GM23338 (cell line): ENCODE measurements at regions not wholly inside any gene's neighbourhood (a gene's known extent, or its start where the extent isn't known, plus 50 kb on each side); places are given as distances from the start of the nearest gene placed in this dataset.

Source experiments
- ATAC-seq: fragments of 200-7000 bp; cut with Tn5 transposase; 3 replicates; pipeline ENCODE4 v1.9.1; 2020
- DNase-seq: peaks from one replicate; pipeline ENCODE4 v3.0.0-alpha.2; 2015; ENCODE audit warnings: low spot score
- H2AFZ ChIP-seq: fragments of 200-600 bp; sonication (generic); 2 replicates; pipeline ENCODE4 v1.8.0; 2016; ENCODE audit warnings: antibody characterized with exemption, mild to moderate bottlenecking, moderate library complexity
- H3F3A ChIP-seq: fragments of 200-600 bp; sonication (generic); replicated peaks from 2 replicates; pipeline ENCODE4 v1.8.0; 2017; ENCODE audit warnings: antibody characterized with exemption, mixed run types, low read depth
- H3K27ac ChIP-seq: fragments of 200-600 bp; sonication (generic); 2 replicates; pipeline ENCODE4 v1.6.1; 2016; ENCODE audit warnings: low read depth
- H3K27me3 ChIP-seq: fragments of 200-600 bp; sonication (generic); 2 replicates; pipeline ENCODE4 v1.8.0; 2016; ENCODE audit warnings: mild to moderate bottlenecking, mixed run types, moderate library complexity; ENCODE audit not compliant: insufficient read depth
- H3K36me3 ChIP-seq: fragments of 200-600 bp; sonication (generic); 2 replicates; pipeline ENCODE4 v1.8.0; 2016; ENCODE audit warnings: mild to moderate bottlenecking; ENCODE audit not compliant: insufficient read depth
- H3K4me1 ChIP-seq: fragments of 200-600 bp; sonication (generic); 2 replicates; pipeline ENCODE4 v1.8.0; 2016; ENCODE audit warnings: mild to moderate bottlenecking, moderate library complexity; ENCODE audit not compliant: insufficient read depth
- H3K4me2 ChIP-seq: fragments of 200-600 bp; sonication (generic); 2 replicates; pipeline ENCODE4 v1.7.1; 2017; ENCODE audit warnings: mixed run types
- H3K4me3 ChIP-seq: fragments of 200-600 bp; sonication (generic); 2 replicates; pipeline ENCODE4 v1.6.1; 2016; ENCODE audit warnings: mixed run types
- H3K79me2 ChIP-seq: fragments of 200-600 bp; sonication (generic); replicated peaks from 2 replicates; pipeline ENCODE4 v1.8.0; 2017; ENCODE audit warnings: mild to moderate bottlenecking; ENCODE audit not compliant: insufficient read depth
- H3K9me2 ChIP-seq: fragments of 200-600 bp; sonication (generic); 2 replicates; pipeline ENCODE4 v1.8.0; 2017; ENCODE audit not compliant: insufficient read depth
- H4K20me1 ChIP-seq: fragments of 200-600 bp; sonication (generic); replicated peaks from 2 replicates; pipeline ENCODE4 v1.8.0; 2017; ENCODE audit warnings: mild to moderate bottlenecking; ENCODE audit not compliant: insufficient read depth
- H3K27ac Mint-ChIP-seq: 2 replicates; pipeline ENCODE4 v1.8.0; 2020; ENCODE audit warnings: inconsistent platforms, mild to moderate bottlenecking, moderate library complexity, mixed read lengths
- H3K27me3 Mint-ChIP-seq: 3 replicates; pipeline ENCODE4 v1.8.0; 2022; ENCODE audit warnings: low read depth, mild to moderate bottlenecking, moderate library complexity, mixed read lengths, inconsistent platforms; ENCODE audit not compliant: insufficient read depth, poor library complexity
- H3K36me3 Mint-ChIP-seq: 3 replicates; pipeline ENCODE4 v1.8.0; 2021; ENCODE audit warnings: low read depth, mild to moderate bottlenecking, inconsistent platforms, moderate library complexity, mixed read lengths
- H3K4me1 Mint-ChIP-seq: 3 replicates; pipeline ENCODE4 v1.8.0; 2020; ENCODE audit warnings: mild to moderate bottlenecking, inconsistent platforms, mixed read lengths
- H3K4me3 Mint-ChIP-seq: 3 replicates; pipeline ENCODE4 v1.8.0; 2021; ENCODE audit warnings: moderate library complexity, mild to moderate bottlenecking, inconsistent platforms, mixed read lengths
- H3K9me3 Mint-ChIP-seq: 3 replicates; pipeline ENCODE4 v1.8.0; 2020; ENCODE audit warnings: moderate library complexity, mild to moderate bottlenecking, inconsistent platforms, mixed read lengths
- CREB1 ChIP-seq: fragments of 250-450 bp; sonication (Bioruptor Pico); IDR thresholded peaks from 2 replicates; pipeline ENCODE4 v1.5.0; 2020; ENCODE audit warnings: low read depth, mild to moderate bottlenecking, moderate library complexity
- EZH2 ChIP-seq: fragments of 200-600 bp; sonication (generic); IDR thresholded peaks from one replicate; pipeline ENCODE4 v1.8.0; 2017; ENCODE audit warnings: antibody characterized with exemption, mild to moderate bottlenecking, low read depth; ENCODE audit not compliant: unreplicated experiment
- EZH2phosphoT487 ChIP-seq: fragments of 200-600 bp; sonication (generic); IDR thresholded peaks from one replicate; pipeline ENCODE4 v1.8.1; 2018; ENCODE audit warnings: antibody characterized with exemption; ENCODE audit not compliant: unreplicated experiment
- JUNB ChIP-seq: IDR thresholded peaks from one replicate; pipeline ENCODE4 v1.6.1; 2016; ENCODE audit warnings: antibody characterized with exemption; ENCODE audit not compliant: unreplicated experiment
- NANOG ChIP-seq: IDR thresholded peaks from 2 replicates; pipeline ENCODE4 v1.6.1; 2016; ENCODE audit warnings: antibody characterized with exemption, borderline replicate concordance
- POLR2AphosphoS5 ChIP-seq: IDR thresholded peaks from 2 replicates; pipeline ENCODE4 v1.6.1; 2016; ENCODE audit warnings: antibody characterized with exemption, low read depth
- STAT1 ChIP-seq: IDR thresholded peaks from one replicate; pipeline ENCODE4 v1.6.1; 2016; ENCODE audit warnings: antibody characterized with exemption; ENCODE audit not compliant: unreplicated experiment
- ZNF114 ChIP-seq: fragments of 250-450 bp; sonication (Bioruptor Pico); IDR thresholded peaks from 2 replicates; pipeline ENCODE4 v1.5.0; 2020; ENCODE audit warnings: mild to moderate bottlenecking, moderate library complexity
- ZNF331 ChIP-seq: fragments of 250-450 bp; sonication (Bioruptor Pico); IDR thresholded peaks from 2 replicates; pipeline ENCODE4 v1.5.0; 2020; ENCODE audit warnings: low read depth, mild to moderate bottlenecking, moderate library complexity
- TF ChIP-seq, protein P1 (sequence below): IDR thresholded peaks from 2 replicates; pipeline ENCODE4 v1.6.1; 2016; ENCODE audit warnings: antibody characterized with exemption
- TF ChIP-seq, protein P2 (sequence below): fragments of 250-450 bp; sonication (Bioruptor Pico); IDR thresholded peaks from 2 replicates; pipeline ENCODE4 v1.5.0; 2020; ENCODE audit warnings: mild to moderate bottlenecking, moderate library complexity
- TF ChIP-seq, protein P3 (sequence below), 2 experiments: fragments of 200-600 bp in 1 of 2; sonication (generic) in 1 of 2; conservative IDR thresholded peaks; 2 replicates each; pipeline versions ENCODE4 v1.5.1 to v1.6.1; 2016 to 2017; ENCODE audit warnings: antibody characterized with exemption in 2 of 2, low read depth in 2 of 2, mild to moderate bottlenecking in 2 of 2, moderate library complexity in 1 of 2
- TF ChIP-seq, protein P4 (sequence below): IDR thresholded peaks from one replicate; pipeline ENCODE4 v1.6.1; 2018; ENCODE audit warnings: antibody characterized with exemption; ENCODE audit not compliant: unreplicated experiment

DNA sequence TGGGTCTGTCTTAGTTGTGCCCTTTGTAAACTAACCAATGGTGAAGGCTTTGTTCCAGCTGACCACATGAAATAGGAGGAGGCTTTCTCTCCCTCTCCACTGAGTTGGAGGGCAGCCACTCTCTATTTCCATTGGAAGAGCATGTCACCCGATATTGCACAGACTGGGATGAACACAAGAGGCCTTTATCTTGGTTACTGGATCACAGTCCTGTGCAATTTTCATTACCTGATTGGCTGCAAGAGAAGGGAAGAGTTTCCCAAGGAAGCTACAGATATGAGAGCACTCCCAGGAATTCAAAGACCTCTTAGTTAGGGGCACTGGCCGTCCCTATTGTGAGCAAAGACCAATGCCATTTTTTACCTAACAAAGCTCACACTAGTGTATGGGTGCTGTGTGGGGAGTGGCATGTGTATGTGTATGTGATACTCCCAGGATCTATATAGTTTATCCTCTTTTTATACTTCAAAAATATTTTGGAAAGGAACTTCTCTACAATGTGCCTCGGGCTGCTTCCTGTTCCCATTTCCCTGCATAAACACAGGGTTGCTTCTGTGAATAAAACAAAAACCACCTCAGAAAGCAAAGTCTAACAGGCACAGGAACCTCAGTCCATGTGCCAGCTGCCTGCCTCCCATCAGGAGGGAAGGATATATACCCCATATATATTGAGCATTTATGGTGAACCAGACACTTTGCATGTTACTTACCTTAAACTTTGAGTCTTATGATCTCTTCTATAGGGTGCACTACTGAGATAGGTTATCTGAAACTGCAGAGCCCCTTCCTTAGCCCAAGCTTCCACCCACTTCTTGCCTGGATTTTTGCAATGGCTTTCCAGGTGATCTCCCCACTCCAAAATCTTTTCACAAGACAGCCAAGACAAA is 126.5 kb downstream of the RASSF10 start:
- H3K4me1 Mint-ChIP-seq = peaks cover 21% of the 10 kb centered on the region
- H2AFZ ChIP-seq = peak overlapping the region; percentile 14; the same call in 1 of the 2 replicates

More for the DNA sequence above, 126.5 kb downstream of the RASSF10 start:
- TF ChIP-seq, protein P1, sequence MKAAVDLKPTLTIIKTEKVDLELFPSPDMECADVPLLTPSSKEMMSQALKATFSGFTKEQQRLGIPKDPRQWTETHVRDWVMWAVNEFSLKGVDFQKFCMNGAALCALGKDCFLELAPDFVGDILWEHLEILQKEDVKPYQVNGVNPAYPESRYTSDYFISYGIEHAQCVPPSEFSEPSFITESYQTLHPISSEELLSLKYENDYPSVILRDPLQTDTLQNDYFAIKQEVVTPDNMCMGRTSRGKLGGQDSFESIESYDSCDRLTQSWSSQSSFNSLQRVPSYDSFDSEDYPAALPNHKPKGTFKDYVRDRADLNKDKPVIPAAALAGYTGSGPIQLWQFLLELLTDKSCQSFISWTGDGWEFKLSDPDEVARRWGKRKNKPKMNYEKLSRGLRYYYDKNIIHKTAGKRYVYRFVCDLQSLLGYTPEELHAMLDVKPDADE = no peak
- no peak for TF ChIP-seq NANOG
- TF ChIP-seq ZNF114 = no peak
- no peak for TF ChIP-seq JUNB
- no peak for TF ChIP-seq CREB1
- no peak for TF ChIP-seq STAT1
- TF ChIP-seq ZNF331 (CRISPR knock-in tag) = no peak
- TF ChIP-seq, protein P2, sequence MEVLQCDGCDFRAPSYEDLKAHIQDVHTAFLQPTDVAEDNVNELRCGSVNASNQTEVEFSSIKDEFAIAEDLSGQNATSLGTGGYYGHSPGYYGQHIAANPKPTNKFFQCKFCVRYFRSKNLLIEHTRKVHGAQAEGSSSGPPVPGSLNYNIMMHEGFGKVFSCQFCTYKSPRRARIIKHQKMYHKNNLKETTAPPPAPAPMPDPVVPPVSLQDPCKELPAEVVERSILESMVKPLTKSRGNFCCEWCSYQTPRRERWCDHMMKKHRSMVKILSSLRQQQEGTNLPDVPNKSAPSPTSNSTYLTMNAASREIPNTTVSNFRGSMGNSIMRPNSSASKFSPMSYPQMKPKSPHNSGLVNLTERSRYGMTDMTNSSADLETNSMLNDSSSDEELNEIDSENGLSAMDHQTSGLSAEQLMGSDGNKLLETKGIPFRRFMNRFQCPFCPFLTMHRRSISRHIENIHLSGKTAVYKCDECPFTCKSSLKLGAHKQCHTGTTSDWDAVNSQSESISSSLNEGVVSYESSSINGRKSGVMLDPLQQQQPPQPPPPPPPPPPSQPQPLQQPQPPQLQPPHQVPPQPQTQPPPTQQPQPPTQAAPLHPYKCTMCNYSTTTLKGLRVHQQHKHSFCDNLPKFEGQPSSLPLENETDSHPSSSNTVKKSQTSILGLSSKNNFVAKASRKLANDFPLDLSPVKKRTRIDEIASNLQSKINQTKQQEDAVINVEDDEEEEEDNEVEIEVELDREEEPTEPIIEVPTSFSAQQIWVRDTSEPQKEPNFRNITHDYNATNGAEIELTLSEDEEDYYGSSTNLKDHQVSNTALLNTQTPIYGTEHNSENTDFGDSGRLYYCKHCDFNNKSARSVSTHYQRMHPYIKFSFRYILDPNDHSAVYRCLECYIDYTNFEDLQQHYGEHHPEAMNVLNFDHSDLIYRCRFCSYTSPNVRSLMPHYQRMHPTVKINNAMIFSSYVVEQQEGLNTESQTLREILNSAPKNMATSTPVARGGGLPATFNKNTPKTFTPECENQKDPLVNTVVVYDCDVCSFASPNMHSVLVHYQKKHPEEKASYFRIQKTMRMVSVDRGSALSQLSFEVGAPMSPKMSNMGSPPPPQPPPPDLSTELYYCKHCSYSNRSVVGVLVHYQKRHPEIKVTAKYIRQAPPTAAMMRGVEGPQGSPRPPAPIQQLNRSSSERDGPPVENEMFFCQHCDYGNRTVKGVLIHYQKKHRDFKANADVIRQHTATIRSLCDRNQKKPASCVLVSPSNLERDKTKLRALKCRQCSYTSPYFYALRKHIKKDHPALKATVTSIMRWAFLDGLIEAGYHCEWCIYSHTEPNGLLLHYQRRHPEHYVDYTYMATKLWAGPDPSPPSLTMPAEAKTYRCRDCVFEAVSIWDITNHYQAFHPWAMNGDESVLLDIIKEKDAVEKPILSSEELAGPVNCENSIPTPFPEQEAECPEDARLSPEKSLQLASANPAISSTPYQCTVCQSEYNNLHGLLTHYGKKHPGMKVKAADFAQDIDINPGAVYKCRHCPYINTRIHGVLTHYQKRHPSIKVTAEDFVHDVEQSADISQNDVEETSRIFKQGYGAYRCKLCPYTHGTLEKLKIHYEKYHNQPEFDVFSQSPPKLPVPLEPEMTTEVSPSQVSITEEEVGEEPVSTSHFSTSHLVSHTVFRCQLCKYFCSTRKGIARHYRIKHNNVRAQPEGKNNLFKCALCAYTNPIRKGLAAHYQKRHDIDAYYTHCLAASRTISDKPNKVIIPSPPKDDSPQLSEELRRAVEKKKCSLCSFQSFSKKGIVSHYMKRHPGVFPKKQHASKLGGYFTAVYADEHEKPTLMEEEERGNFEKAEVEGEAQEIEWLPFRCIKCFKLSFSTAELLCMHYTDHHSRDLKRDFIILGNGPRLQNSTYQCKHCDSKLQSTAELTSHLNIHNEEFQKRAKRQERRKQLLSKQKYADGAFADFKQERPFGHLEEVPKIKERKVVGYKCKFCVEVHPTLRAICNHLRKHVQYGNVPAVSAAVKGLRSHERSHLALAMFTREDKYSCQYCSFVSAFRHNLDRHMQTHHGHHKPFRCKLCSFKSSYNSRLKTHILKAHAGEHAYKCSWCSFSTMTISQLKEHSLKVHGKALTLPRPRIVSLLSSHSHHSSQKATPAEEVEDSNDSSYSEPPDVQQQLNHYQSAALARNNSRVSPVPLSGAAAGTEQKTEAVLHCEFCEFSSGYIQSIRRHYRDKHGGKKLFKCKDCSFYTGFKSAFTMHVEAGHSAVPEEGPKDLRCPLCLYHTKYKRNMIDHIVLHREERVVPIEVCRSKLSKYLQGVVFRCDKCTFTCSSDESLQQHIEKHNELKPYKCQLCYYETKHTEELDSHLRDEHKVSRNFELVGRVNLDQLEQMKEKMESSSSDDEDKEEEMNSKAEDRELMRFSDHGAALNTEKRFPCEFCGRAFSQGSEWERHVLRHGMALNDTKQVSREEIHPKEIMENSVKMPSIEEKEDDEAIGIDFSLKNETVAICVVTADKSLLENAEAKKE (CRISPR knock-in tag) = no peak
- TF ChIP-seq EZH2phosphoT487 = no peak
- TF ChIP-seq, protein P3, sequence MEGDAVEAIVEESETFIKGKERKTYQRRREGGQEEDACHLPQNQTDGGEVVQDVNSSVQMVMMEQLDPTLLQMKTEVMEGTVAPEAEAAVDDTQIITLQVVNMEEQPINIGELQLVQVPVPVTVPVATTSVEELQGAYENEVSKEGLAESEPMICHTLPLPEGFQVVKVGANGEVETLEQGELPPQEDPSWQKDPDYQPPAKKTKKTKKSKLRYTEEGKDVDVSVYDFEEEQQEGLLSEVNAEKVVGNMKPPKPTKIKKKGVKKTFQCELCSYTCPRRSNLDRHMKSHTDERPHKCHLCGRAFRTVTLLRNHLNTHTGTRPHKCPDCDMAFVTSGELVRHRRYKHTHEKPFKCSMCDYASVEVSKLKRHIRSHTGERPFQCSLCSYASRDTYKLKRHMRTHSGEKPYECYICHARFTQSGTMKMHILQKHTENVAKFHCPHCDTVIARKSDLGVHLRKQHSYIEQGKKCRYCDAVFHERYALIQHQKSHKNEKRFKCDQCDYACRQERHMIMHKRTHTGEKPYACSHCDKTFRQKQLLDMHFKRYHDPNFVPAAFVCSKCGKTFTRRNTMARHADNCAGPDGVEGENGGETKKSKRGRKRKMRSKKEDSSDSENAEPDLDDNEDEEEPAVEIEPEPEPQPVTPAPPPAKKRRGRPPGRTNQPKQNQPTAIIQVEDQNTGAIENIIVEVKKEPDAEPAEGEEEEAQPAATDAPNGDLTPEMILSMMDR (conservative IDR thresholded peaks at IDR 0.05; ENCODE audit: low read depth in 2 of 2) = no peak
- TF ChIP-seq EZH2 = no peak
- TF ChIP-seq POLR2AphosphoS5 = no peak
- TF ChIP-seq, protein P4, sequence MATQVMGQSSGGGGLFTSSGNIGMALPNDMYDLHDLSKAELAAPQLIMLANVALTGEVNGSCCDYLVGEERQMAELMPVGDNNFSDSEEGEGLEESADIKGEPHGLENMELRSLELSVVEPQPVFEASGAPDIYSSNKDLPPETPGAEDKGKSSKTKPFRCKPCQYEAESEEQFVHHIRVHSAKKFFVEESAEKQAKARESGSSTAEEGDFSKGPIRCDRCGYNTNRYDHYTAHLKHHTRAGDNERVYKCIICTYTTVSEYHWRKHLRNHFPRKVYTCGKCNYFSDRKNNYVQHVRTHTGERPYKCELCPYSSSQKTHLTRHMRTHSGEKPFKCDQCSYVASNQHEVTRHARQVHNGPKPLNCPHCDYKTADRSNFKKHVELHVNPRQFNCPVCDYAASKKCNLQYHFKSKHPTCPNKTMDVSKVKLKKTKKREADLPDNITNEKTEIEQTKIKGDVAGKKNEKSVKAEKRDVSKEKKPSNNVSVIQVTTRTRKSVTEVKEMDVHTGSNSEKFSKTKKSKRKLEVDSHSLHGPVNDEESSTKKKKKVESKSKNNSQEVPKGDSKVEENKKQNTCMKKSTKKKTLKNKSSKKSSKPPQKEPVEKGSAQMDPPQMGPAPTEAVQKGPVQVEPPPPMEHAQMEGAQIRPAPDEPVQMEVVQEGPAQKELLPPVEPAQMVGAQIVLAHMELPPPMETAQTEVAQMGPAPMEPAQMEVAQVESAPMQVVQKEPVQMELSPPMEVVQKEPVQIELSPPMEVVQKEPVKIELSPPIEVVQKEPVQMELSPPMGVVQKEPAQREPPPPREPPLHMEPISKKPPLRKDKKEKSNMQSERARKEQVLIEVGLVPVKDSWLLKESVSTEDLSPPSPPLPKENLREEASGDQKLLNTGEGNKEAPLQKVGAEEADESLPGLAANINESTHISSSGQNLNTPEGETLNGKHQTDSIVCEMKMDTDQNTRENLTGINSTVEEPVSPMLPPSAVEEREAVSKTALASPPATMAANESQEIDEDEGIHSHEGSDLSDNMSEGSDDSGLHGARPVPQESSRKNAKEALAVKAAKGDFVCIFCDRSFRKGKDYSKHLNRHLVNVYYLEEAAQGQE = no peak
- Histone ChIP-seq H3K36me3 (no peaks in the 10 kb centered on the region), H3K9me2 (no peaks in the 10 kb centered on the region), H3K4me2 (no peak overlapping the region), H3K27ac (no peak overlapping the region), H3K4me1 (peaks cover 9% of the 10 kb centered on the region; the same call in 1 of the 2 replicates), H3F3A (no peaks in the 10 kb centered on the region), H4K20me1 (no peaks in the 10 kb centered on the region), H3K79me2 (no peaks in the 10 kb centered on the region), H3K4me3 (no peak overlapping the region), H3K27me3 (no peaks in the 10 kb centered on the region)
- ATAC-seq (peak; percentile 90), DNase-seq (peak; percentile 30)
- Mint-ChIP-seq H3K27me3 (no peaks in the 10 kb centered on the region), H3K27ac (no peak overlapping the region), H3K9me3 (no peaks in the 10 kb centered on the region; the same call in 1 of the 3 replicates), H3K4me3 (no peak overlapping the region), H3K36me3 (no peaks in the 10 kb centered on the region)
